DOHH2 (cell line): ENCODE measurements at regions not wholly inside any gene's neighbourhood (a gene's known extent, or its start where the extent isn't known, plus 50 kb on each side); places are given as distances from the start of the nearest gene placed in this dataset.

ENCODE experiments used
- H3F3A ChIP-seq: fragments of 200-600 bp; sonication (generic), shearing (Covaris generic); 2 replicates; pipeline ENCODE4 v1.6.0; 2016; ENCODE audit warnings: antibody characterized with exemption, mild to moderate bottlenecking; ENCODE audit not compliant: control insufficient read depth, insufficient read depth
- H3K27ac ChIP-seq: fragments of 200-600 bp; sonication (generic); 2 replicates; pipeline ENCODE4 v1.5.1; 2014; ENCODE audit warnings: low read depth, mild to moderate bottlenecking, low read length, moderate library complexity
- H3K27me3 ChIP-seq: fragments of 200-600 bp; sonication (generic); 2 replicates; pipeline ENCODE4 v1.6.1; 2014; ENCODE audit warnings: mild to moderate bottlenecking, low read length, mixed read lengths; ENCODE audit not compliant: control insufficient read depth
- H3K36me3 ChIP-seq: fragments of 200-600 bp; sonication (generic); 2 replicates; pipeline ENCODE4 v1.6.1; 2014; ENCODE audit warnings: mild to moderate bottlenecking, low read length, moderate library complexity, mixed read lengths; ENCODE audit not compliant: control insufficient read depth
- H3K4me1 ChIP-seq: fragments of 200-600 bp; sonication (generic); 2 replicates; pipeline ENCODE4 v1.6.1; 2014; ENCODE audit warnings: mild to moderate bottlenecking, low read length, mixed read lengths; ENCODE audit not compliant: control insufficient read depth
- H3K4me2 ChIP-seq: fragments of 200-600 bp; sonication (generic); 2 replicates; pipeline ENCODE4 v1.6.0; 2014; ENCODE audit warnings: mild to moderate bottlenecking, low read length, moderate library complexity
- H3K4me3 ChIP-seq: fragments of 200-600 bp; sonication (generic); 2 replicates; pipeline ENCODE4 v1.5.1; 2014; ENCODE audit warnings: mild to moderate bottlenecking, low read length, mixed read lengths
- H3K79me2 ChIP-seq: fragments of 200-600 bp; sonication (generic); 2 replicates; pipeline ENCODE4 v1.6.1; 2014; ENCODE audit warnings: mild to moderate bottlenecking, low read length, mixed read lengths; ENCODE audit not compliant: control insufficient read depth
- H3K9me2 ChIP-seq: fragments of 200-600 bp; sonication (generic); replicated peaks from 2 replicates; pipeline ENCODE4 v1.6.1; 2014; ENCODE audit warnings: mild to moderate bottlenecking, low read length, mixed read lengths; ENCODE audit not compliant: control insufficient read depth
- H3K9me3 ChIP-seq: fragments of 200-600 bp; sonication (generic); 2 replicates; pipeline ENCODE4 v1.6.1; 2014; ENCODE audit warnings: antibody characterized with exemption, low read length, mixed read lengths; ENCODE audit not compliant: control insufficient read depth, insufficient read depth
- H4K20me1 ChIP-seq: fragments of 200-600 bp; sonication (generic); 2 replicates; pipeline ENCODE4 v1.6.0; 2014; ENCODE audit warnings: low read depth, mild to moderate bottlenecking, antibody characterized with exemption, low read length, moderate library complexity; ENCODE audit not compliant: control insufficient read depth, insufficient read depth
- CTCF ChIP-seq: fragments of 200-600 bp; sonication (generic); IDR thresholded peaks from one replicate; pipeline ENCODE4 v1.5.1; 2014; ENCODE audit warnings: antibody characterized with exemption, mild to moderate bottlenecking, low read depth, low read length; ENCODE audit not compliant: poor library complexity, severe bottlenecking
- EZH2phosphoT487 ChIP-seq: fragments of 200-600 bp; sonication (generic); IDR thresholded peaks from 2 replicates; pipeline ENCODE4 v1.6.1; 2017; ENCODE audit warnings: borderline replicate concordance, mild to moderate bottlenecking, antibody characterized with exemption, low read length, moderate library complexity, mixed read lengths

GRCh38 chr14:65256714-65257113 lies 154.4 kb upstream of the MAX start:
- no peaks in the 10 kb centered on the region for H3K27me3 ChIP-seq
- H4K20me1 ChIP-seq, result no peaks in the 10 kb centered on the region
- no peak overlapping the region for H3K4me2 ChIP-seq
- TF ChIP-seq EZH2phosphoT487, result no peak
- TF ChIP-seq CTCF, result no peak
- H3K9me3 ChIP-seq, result no peaks in the 10 kb centered on the region
- no peaks in the 10 kb centered on the region for H3K36me3 ChIP-seq
- no peak overlapping the region for H3K4me3 ChIP-seq
- H3K9me2 ChIP-seq, result no peaks in the 10 kb centered on the region
- peaks cover 9% of the 10 kb centered on the region for H3K4me1 ChIP-seq
- no peaks in the 10 kb centered on the region for H3F3A ChIP-seq
- no peaks in the 10 kb centered on the region for H3K79me2 ChIP-seq
- no peak overlapping the region for H3K27ac ChIP-seq

- Histone ChIP-seq H3K9me2 (no peaks in the 10 kb centered on the region), H3K36me3 (no peaks in the 10 kb centered on the region), H3K4me1 (peaks cover 9% of the 10 kb centered on the region), H3K79me2 (no peaks in the 10 kb centered on the region), H3K9me3 (no peaks in the 10 kb centered on the region), H3F3A (no peaks in the 10 kb centered on the region), H3K4me3 (no peak overlapping the region), H3K4me2 (no peak overlapping the region), H3K27ac (no peak overlapping the region), H4K20me1 (no peaks in the 10 kb centered on the region), H3K27me3 (no peaks in the 10 kb centered on the region)
- TF ChIP-seq EZH2phosphoT487 (no peak), CTCF (no peak)
Observed at GRCh38 chr14:65257425-65257824, 155.1 kb upstream of the FUT8 start.

- H3K79me2 ChIP-seq, result no peaks in the 10 kb centered on the region
- peaks cover 9% of the 10 kb centered on the region for H3K4me1 ChIP-seq
- H3K4me3 ChIP-seq, result no peak overlapping the region
- no peaks in the 10 kb centered on the region for H3K36me3 ChIP-seq
- H3K27me3 ChIP-seq, result no peaks in the 10 kb centered on the region
- no peaks in the 10 kb centered on the region for H3K9me3 ChIP-seq
- H3K9me2 ChIP-seq, result no peaks in the 10 kb centered on the region
- H4K20me1 ChIP-seq, result no peaks in the 10 kb centered on the region
- H3K27ac ChIP-seq, result no peak overlapping the region
- no peak for TF ChIP-seq EZH2phosphoT487
- H3F3A ChIP-seq, result no peaks in the 10 kb centered on the region
- H3K4me2 ChIP-seq, result no peak overlapping the region
Observed at GRCh38 chr14:65258391-65258790, 154.1 kb upstream of the FUT8 start.

DNA sequence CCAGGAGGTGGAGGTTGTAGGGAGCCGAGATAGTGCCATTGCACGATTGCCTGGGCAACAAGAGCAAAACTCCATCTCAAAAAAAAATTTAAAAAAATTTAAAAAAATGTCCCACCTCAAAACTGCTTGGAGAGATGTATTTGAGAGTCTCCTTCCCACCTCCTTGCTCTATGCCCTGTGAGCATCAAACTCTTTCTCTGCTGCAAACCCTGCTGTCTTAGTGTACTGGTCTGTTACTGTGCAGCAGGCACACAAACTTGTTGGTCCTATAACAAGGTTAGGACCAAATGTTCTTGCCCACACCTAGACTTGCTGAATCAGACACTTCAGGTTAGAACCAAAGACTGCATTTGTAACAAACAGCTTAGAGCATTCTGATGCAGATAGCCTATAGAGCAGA lies 153.5 kb upstream of the FUT8 start:
- no peak overlapping the region for H3K4me2 ChIP-seq

More for the DNA sequence above, 153.5 kb upstream of the FUT8 start:
- TF ChIP-seq EZH2phosphoT487 (no peak), CTCF (no peak)
- H3K9me3 ChIP-seq, result no peaks in the 10 kb centered on the region
- H3F3A ChIP-seq, result no peaks in the 10 kb centered on the region
- H3K36me3 ChIP-seq, result no peaks in the 10 kb centered on the region
- H3K79me2 ChIP-seq, result no peaks in the 10 kb centered on the region
- H3K9me2 ChIP-seq, result no peaks in the 10 kb centered on the region
- H3K4me1 ChIP-seq, result peaks cover 9% of the 10 kb centered on the region
- no peaks in the 10 kb centered on the region for H4K20me1 ChIP-seq
- H3K27ac ChIP-seq, result no peak overlapping the region
- H3K27me3 ChIP-seq, result no peaks in the 10 kb centered on the region
- H3K4me3 ChIP-seq, result no peak overlapping the region
